HG03159 (cell line): ENCODE measurements at regions not wholly inside any gene's neighbourhood (a gene's known extent, or its start where the extent isn't known, plus 50 kb on each side); places are given as distances from the start of the nearest gene placed in this dataset.
"Not testable (repeated sequence)": the region's sequence is repeated elsewhere in the genome, so short reads cannot be mapped to it uniquely, and the experiment has no call there.

Source experiments
- ATAC-seq: cut with Tn5 transposase; IDR thresholded peaks from one replicate; pipeline ENCODE4 v1.9.1; 2021; ENCODE audit warnings: mild to moderate bottlenecking, moderate library complexity; ENCODE audit not compliant: unreplicated experiment

DNA sequence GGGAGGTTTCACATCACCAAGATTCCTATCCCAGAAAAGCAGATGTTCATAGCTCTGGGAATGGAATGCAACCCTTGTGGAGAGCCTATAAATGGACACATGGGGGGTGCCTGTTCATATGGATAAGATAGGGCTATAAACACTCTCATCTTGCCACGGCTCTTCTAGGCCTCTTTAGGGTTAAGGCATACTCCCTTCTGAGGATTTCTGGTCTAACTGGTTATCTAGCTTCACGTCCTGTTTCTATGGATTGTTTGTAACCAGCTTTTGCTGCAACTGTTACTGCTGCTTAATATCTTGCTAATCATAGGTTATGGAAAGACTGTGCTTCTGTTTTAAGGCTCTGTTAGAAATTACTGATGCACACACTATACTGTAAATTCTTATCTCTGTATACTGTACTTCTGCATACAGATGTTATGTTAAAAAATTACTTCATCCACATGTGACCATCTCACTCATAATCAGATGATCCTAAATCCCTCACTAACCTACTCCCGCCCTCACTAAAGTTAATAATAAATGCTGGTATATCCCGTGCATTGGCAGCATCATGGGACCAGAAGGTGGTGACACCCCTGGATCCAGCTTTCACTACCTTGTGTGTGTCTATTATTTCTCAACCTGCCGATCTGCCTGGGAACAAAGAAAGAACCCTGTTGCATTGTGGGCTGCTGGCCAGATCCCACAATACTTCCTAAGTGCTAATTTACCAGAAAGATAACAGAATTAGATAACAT lies 68.7 kb downstream of the PRKAB2 start:
- ATAC-seq: not testable (repeated sequence)

DNA sequence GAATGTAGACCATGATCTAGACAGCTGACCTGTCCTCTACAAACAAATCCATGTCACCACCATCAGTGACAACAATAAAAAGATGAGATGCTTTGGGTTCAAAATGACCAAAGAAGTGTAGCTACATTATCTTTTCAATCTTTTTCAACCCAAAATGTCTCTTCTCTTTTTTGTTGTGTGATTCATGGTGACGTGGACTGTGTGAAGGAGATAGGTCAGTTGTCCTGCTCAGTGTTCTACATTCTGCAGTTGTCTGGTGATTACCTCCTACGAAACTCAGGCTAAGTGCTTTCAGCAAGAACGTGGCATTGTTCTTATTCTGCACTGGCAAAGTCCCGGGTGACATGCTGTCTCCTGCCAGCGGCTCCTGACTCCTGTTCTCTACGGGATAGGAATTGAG lies 73.1 kb downstream of the PRKAB2 start:
- no peak for ATAC-seq

- not testable (repeated sequence) for ATAC-seq
These were observed 73.8 kb downstream of the PRKAB2 start for GRCh38 chr1:147098338-147098973.

- no peak for ATAC-seq
These were observed 76.6 kb downstream of the PRKAB2 start for GRCh38 chr1:147095691-147096090.

DNA sequence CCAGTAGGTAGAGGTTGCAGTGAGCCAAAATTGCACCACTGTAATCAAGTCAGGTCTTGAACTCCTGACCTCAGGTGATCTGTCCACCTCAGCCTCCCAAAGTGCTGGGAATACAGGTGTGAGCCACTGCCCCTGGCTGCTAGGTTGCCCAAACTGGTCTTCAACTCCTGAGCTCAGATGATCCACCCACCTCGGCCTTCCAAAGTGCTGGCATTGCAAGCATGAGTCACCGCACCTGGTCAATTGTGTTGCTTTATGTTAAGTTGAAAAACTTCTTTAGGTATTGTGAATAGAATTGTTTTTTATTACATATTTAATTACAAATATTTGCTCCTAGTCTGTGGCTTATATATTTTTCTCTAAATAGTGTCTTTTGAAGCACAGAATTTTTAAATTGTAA lies 80.5 kb downstream of the PRKAB2 start:
- ATAC-seq: no peak

GRCh38 chr1:147089457-147089856 lies 82.8 kb downstream of the PRKAB2 start:
- no peak for ATAC-seq

- ATAC-seq: no peak
These were observed 86.1 kb downstream of the PRKAB2 start for GRCh38 chr1:147086129-147086528.

GRCh38 chr1:147084273-147085096 lies 87.8 kb downstream of the PRKAB2 start:
- ATAC-seq: peak; percentile 62

DNA sequence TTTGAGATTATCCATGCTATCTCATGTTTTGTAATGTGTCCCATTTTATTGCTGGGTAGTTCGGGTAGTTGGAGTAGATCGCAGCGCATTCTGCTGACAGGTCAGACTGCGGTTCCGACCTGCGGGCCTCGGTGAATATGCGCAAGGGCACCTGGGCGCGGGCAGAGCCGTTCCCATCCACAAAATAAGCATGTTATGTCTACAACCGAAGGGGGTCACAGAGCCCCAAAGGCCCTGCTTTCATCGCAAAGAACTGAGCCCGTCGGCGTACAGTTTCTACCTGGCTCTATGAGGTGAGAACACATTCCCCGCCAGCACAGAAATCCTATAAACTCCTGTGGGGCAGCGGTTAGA lies 88.4 kb downstream of the PRKAB2 start:
- ATAC-seq: no peak

- ATAC-seq: no peak
These were observed 91.4 kb downstream of the PRKAB2 start for GRCh38 chr1:147080671-147081394.

DNA sequence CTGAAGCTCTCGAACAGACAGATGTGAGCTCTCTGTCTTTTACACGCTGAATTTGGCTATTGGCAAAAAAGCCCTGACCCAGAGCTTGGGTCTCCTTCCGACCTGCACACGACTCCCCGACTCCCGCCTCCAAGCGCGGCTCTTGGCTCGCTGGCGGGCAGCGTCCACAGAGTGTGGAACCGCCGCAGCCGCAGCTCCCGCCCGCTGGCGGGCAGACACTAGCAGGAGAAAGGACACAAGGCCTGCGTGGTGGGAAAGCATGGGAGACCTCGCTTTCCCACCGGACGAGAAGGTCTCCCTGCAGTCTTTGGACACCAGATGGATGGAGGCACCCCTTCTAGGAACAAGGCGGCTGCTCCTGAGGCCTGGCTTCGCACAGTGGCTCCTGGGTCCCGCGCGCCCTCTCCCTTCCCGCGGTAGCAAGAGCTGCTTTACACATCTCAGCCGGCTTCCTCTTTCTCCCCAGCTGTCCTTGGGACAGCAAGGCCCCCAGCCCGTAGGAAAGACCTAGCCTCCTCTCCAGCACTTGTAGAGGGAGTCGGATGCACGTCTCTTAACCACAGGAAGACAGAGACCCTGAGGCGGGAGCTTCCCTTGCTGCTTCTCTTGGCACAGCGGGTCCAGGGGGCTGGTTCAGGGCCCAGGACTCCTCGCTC lies 92.1 kb downstream of the PRKAB2 start:
- no peak for ATAC-seq

GRCh38 chr1:147079400-147080005 lies 92.8 kb downstream of the PRKAB2 start:
- no peak for ATAC-seq

DNA sequence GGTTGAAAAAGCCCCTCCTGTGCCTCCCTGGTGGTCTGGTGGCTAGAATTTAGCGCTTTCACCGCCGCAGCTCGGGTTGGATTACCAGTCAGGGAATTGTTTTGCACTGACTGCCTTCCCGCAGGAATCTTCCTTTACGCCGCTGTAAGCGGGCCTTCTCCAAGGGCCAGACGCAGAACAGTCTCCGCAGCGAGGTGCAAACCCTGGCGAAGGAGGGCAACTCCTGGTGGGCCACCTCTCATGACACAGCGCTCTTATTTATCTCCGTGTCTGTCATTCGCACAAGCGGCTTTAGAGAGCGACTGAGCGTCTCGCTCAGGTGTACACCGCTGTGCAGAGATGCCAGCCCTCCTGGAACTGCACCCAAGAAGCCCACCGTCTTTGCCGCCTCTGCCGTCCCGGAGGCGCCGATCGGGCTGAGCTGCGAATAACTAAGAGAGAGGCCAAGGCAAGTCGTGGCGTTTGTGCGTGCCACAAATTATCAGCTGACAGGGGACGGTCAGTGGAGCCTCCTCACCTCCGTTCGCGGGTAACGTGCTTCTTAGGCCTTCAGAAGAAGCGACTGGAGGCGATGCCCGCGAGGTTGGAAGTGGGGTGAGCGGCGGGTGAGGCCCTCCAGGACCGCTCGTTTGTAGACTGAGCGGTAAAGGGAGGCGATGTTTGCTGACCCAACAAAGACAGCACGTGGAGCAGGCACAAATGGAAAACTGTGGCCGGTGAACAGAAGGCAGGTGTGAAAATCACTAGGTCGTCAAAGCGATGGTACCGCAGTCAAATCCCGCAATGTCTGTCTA lies 93.5 kb downstream of the PRKAB2 start:
- no peak for ATAC-seq

- ATAC-seq: no peak
These were observed 94.2 kb downstream of the PRKAB2 start for GRCh38 chr1:147077936-147078605.

DNA sequence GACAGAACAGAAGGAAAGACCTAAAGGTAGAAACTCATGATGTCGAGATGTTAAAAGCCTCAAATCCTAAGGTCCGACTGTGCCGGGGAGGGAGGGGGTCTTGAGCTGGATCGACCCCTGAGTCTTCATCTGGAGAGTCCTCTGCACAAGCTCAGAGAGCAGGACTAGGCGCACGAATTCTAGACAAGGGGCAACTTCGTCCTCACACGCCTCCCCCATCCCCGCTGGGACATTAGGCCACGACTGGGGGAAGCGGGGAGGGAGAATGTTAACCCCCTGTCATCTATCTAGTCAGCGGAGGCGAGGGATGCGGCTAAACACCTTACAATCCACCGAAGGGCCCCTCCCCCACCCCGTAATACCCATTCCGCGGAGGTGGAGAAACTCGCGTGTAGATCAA lies 94.7 kb downstream of the PRKAB2 start:
- ATAC-seq: no peak

DNA sequence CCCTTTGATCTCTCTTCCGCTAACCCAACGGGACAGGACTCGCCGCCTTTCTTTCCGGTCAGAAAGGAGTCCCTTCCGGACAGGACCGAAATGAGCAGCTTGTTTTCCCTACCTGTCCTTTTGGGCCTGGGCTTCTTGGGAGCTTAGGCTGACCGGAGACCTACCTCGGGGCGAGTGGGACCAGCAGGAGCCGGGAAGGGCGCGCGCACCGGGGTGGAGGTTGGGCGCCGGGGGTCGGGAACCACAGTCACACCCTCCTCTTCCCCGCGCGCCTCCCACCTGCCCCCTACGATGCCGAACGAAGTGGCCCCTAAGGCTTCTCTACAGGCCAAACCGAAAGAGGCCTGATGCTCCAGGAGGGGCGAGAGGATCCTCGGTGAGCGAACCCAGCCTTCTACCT lies 95.2 kb downstream of the PRKAB2 start:
- ATAC-seq: no peak

- no peak for ATAC-seq
These were observed 95.8 kb downstream of the PRKAB2 start for GRCh38 chr1:147076442-147076841.

GRCh38 chr1:147072482-147073432 lies 99.5 kb downstream of the PRKAB2 start:
- ATAC-seq: no peak
